ENCODE measurements at regions not wholly inside any gene's neighbourhood (a gene's known extent, or its start where the extent isn't known, plus 50 kb on each side); places are given as distances from the start of the nearest gene placed in this dataset.

- Histone ChIP-seq H3K4me1 (replicated peaks in 1 of 4; ENCODE audit: control insufficient read depth in 3 of 4, insufficient read depth in 4 of 4, low read length in 3 of 4) (no peaks in the 10 kb centered on the region), H3K4ac (replicated peaks; ENCODE audit: insufficient read length, low read depth, low read length) (no peak overlapping the region), H3K36me3 (ENCODE audit: control insufficient read depth in 2 of 4, insufficient read depth in 4 of 4, low read length in 3 of 4) (no peaks in the 10 kb centered on the region), H3K27me3 (replicated peaks in 1 of 4; ENCODE audit: control insufficient read depth in 3 of 4, extremely low read depth in 1 of 4, insufficient read depth in 3 of 4, low read length in 3 of 4) (no peaks in the 10 kb centered on the region), H2BK5ac (ENCODE audit: low read depth, low read length) (no peak overlapping the region), H3K4me3 (ENCODE audit: extremely low read depth in 1 of 4, insufficient read depth in 2 of 4, low read depth in 3 of 4, low read length in 4 of 4) (no peak overlapping the region), H3K27ac (ENCODE audit: low read depth, low read length) (no peak overlapping the region), H3K18ac (ENCODE audit: extremely low read depth, low read length) (no peak overlapping the region), H3K23me2 (ENCODE audit: low read depth, low read length) (no peaks in the 10 kb centered on the region), H3K4me2 (ENCODE audit: insufficient read depth in 1 of 2, low read depth in 2 of 2, low read length in 2 of 2) (no peak overlapping the region), H3K14ac (ENCODE audit: insufficient read length) (no peak overlapping the region), H3K9ac (replicated peaks in 1 of 4; ENCODE audit: extremely low read depth in 1 of 4, low read depth in 3 of 4, low read length in 3 of 4) (no peak overlapping the region), H4K5ac (ENCODE audit: insufficient read length, low read depth, low read length) (no peak overlapping the region), H3K79me1 (ENCODE audit: low read depth, low read length) (no peaks in the 10 kb centered on the region), H4K91ac (replicated peaks; ENCODE audit: insufficient read length, low read length) (no peak overlapping the region), H2BK15ac (ENCODE audit: low read length) (no peak overlapping the region), H3K56ac (replicated peaks; ENCODE audit: insufficient read length, low read depth, low read length) (no peak overlapping the region), H4K20me1 (replicated peaks in 1 of 2; ENCODE audit: control insufficient read depth in 1 of 2, insufficient read depth in 2 of 2, low read length in 2 of 2) (no peaks in the 10 kb centered on the region), H2BK20ac (ENCODE audit: low read length) (no peak overlapping the region), H3K79me2 (ENCODE audit: control insufficient read depth in 1 of 2, insufficient read depth in 2 of 2, low read length in 2 of 2) (no peaks in the 10 kb centered on the region), H2AK5ac (ENCODE audit: low read depth, low read length) (no peak overlapping the region), H3K9me3 (ENCODE audit: insufficient read depth in 2 of 2, low read depth in 1 of 2, low read length in 1 of 2) (no peaks in the 10 kb centered on the region), H4K8ac (ENCODE audit: extremely low read depth, insufficient read depth, low read length) (no peak overlapping the region), H2BK12ac (ENCODE audit: low read depth, low read length) (no peak overlapping the region), H2AFZ (ENCODE audit: low read length) (no peak overlapping the region), H3K23ac (ENCODE audit: insufficient read length) (no peak overlapping the region), H2BK120ac (replicated peaks; ENCODE audit: low read depth, low read length) (no peak overlapping the region)
- CTCF ChIA-PET (ENCODE audit: partially characterized antibody), result no interaction called here
- WGBS, 2 experiments (ENCODE audit: extremely low coverage in 1 of 2, insufficient coverage in 1 of 2, insufficient read length in 1 of 2, insufficient replicate concordance in 2 of 2, low coverage in 1 of 2, low lambda C conversion rate in 2 of 2, missing lambda C conversion rate in 1 of 2), result 100% methylated on average over 1 of the region's 1 CpG; no CpG with 5 or more reads in 1 of the 2 experiments
- POLR2A ChIA-PET (ENCODE audit: partially characterized antibody), result no interaction called here
- DNase-seq (ENCODE audit: low read depth in 1 of 2, low spot score in 2 of 2), result no peak
- no peak for FAIRE-seq
- TF ChIP-seq SRF (IDR thresholded peaks at IDR 0.05; ENCODE audit: low read depth, low read length) (no peak), NANOG (IDR thresholded peaks at IDR 0.05; ENCODE audit: insufficient read depth, low read depth, low read length, poor library complexity, severe bottlenecking) (no peak), EZH2 (IDR thresholded peaks at IDR 0.05; ENCODE audit: low read depth, low read length, severe bottlenecking) (no peak), KDM1A (IDR thresholded peaks at IDR 0.05; ENCODE audit: borderline replicate concordance, low read length) (no peak), SP4 (IDR thresholded peaks at IDR 0.05; ENCODE audit: low read length) (no peak), PHF8 (conservative IDR thresholded peaks at IDR 0.05; ENCODE audit: low read depth, low read length) (no peak)
Measured at GRCh38 chr6:135750081-135750480, 101.4 kb upstream of the PDE7B start.
